NCI-H748 treated with DMSO at 0.1 percent for 48 hours (cell line): ENCODE measurements at regions not wholly inside any gene's neighbourhood (a gene's known extent, or its start where the extent isn't known, plus 50 kb on each side); places are given as distances from the start of the nearest gene placed in this dataset.

ENCODE experiments used
- DNase-seq: peaks from one replicate; lab custom pipeline; 2025; lab: John Stamatoyannopoulos, UW

- peak; percentile 22 for DNase-seq
Measured at GRCh38 chr11:76721755-76722677, 51.5 kb upstream of the LRRC32 start.

GRCh38 chr11:76723142-76723541, 52.6 kb upstream of the LRRC32 start:
- DNase-seq: no peak

- no peak for DNase-seq
Measured at GRCh38 chr11:76723548-76723947, 53.0 kb upstream of the LRRC32 start.

GRCh38 chr11:76724171-76724768, 53.7 kb upstream of the LRRC32 start:
- no peak for DNase-seq

- no peak for DNase-seq
Measured at GRCh38 chr11:76728227-76728626, 54.9 kb upstream of the TSKU start.

- no peak for DNase-seq
Measured at GRCh38 chr11:76728778-76729177, 54.4 kb upstream of the TSKU start.

GRCh38 chr11:76729214-76729613, 53.9 kb upstream of the TSKU start:
- DNase-seq: no peak

- no peak for DNase-seq
Measured at GRCh38 chr11:76730887-76731565, 52.1 kb upstream of the TSKU start.

GRCh38 chr11:76732643-76733042, 50.5 kb upstream of the TSKU start:
- no peak for DNase-seq
